Dermis microvascular lymphatic vessel endothelial cell (primary cell): ENCODE measurements at regions not wholly inside any gene's neighbourhood (a gene's known extent, or its start where the extent isn't known, plus 50 kb on each side); places are given as distances from the start of the nearest gene placed in this dataset.

Experiments used
- DNase-seq, 2 donors: peaks; one replicate each; pipeline versions ENCODE4 v3.0.0 to v3.0.0-alpha.2; 2010; ENCODE audit warnings: low read depth in 2 of 2

- no peak for DNase-seq
Measured at GRCh38 chr5:152271420-152271819, 133.7 kb downstream of the NMUR2 start.

- no peak for DNase-seq
Measured at GRCh38 chr5:152270096-152270495, 135.0 kb downstream of the NMUR2 start.

- DNase-seq: no peak
Measured at GRCh38 chr5:152269533-152269932, 135.5 kb downstream of the NMUR2 start.

- DNase-seq: no peak
Measured at GRCh38 chr5:152264645-152265254, 140.3 kb downstream of the NMUR2 start.

GRCh38 chr5:152262667-152263066, 142.4 kb downstream of the NMUR2 start:
- DNase-seq: no peak

- no peak for DNase-seq
Measured at GRCh38 chr5:152260940-152261339, 144.1 kb downstream of the NMUR2 start.

GRCh38 chr5:152259702-152260101, 145.4 kb downstream of the NMUR2 start:
- no peak for DNase-seq

GRCh38 chr5:152256580-152256979, 148.5 kb downstream of the NMUR2 start:
- DNase-seq: no peak

- no peak for DNase-seq
Measured at GRCh38 chr5:152255411-152255810, 149.7 kb downstream of the NMUR2 start.

GRCh38 chr5:152247850-152248385, 157.2 kb downstream of the NMUR2 start:
- no peak for DNase-seq

- DNase-seq: peak in 1 of 2 donors; percentile 5
Measured at GRCh38 chr5:152246401-152246800, 158.7 kb downstream of the NMUR2 start.

GRCh38 chr5:152237531-152237930, 167.5 kb downstream of the NMUR2 start:
- no peak for DNase-seq

- no peak for DNase-seq
Measured at GRCh38 chr5:152226191-152226590, 178.9 kb downstream of the NMUR2 start.

- no peak for DNase-seq
Measured at GRCh38 chr5:152221721-152222629, 183.1 kb downstream of the NMUR2 start.

GRCh38 chr5:152218694-152219093, 186.4 kb downstream of the NMUR2 start:
- no peak for DNase-seq

- no peak for DNase-seq
Measured at GRCh38 chr5:152205804-152206203, 199.3 kb downstream of the NMUR2 start.

- no peak for DNase-seq
Measured at GRCh38 chr5:152202321-152202720, 202.8 kb downstream of the NMUR2 start.

- no peak for DNase-seq
Measured at GRCh38 chr5:152193391-152194107, 211.5 kb downstream of the NMUR2 start.

GRCh38 chr5:152188251-152188650, 216.8 kb downstream of the NMUR2 start:
- no peak for DNase-seq

- no peak for DNase-seq
Measured at GRCh38 chr5:152187668-152188067, 217.4 kb downstream of the NMUR2 start.

- DNase-seq: no peak
Measured at GRCh38 chr5:152185547-152186245, 219.4 kb downstream of the NMUR2 start.
